Forelimb muscle (tissue), 1 donor: ENCODE measurements at regions not wholly inside any gene's neighbourhood (a gene's known extent, or its start where the extent isn't known, plus 50 kb on each side); places are given as distances from the start of the nearest gene placed in this dataset.

Source experiments
- DNase-seq: peaks from one replicate; pipeline ENCODE4 v3.0.0-alpha.2; 2013; ENCODE audit warnings: low read depth

DNA sequence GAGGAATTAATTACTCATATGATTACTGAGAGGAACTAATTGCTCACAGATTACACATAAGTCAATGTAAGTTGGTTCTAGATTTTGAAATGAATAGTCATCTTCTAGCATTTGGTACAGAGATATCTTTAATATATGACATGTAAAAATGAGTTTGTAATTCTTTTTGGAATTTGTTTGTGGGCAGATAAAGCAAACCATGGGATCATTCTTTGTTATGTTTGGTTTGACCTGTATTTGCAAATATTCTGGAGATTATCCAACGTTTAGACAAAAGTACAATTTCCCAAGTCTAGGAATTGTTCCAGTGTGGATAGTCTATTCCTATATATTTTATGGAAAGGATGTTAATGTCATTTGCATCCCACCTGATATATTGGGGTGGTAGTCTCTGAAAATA, 309.6 kb upstream of the EDNRB start:
- DNase-seq, result no peak

DNA sequence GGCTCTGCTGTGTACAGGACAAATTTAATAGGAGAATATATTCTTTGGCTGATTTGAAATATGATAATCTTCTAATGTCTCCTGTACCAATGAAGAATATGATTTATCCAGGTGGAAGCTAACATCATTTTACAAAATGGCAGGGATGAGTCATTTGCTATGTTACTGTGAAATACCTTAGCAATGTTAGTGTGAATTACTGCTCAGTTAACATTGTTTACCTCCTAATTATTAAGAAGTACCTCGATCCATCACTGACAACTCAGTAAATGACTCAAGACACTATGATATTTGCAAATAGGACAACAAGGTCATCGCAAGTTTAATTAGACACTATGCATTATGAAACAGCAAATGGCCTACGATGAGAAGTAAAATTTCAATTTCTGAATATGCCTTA, 309.1 kb upstream of the EDNRB start:
- DNase-seq, result no peak

DNA sequence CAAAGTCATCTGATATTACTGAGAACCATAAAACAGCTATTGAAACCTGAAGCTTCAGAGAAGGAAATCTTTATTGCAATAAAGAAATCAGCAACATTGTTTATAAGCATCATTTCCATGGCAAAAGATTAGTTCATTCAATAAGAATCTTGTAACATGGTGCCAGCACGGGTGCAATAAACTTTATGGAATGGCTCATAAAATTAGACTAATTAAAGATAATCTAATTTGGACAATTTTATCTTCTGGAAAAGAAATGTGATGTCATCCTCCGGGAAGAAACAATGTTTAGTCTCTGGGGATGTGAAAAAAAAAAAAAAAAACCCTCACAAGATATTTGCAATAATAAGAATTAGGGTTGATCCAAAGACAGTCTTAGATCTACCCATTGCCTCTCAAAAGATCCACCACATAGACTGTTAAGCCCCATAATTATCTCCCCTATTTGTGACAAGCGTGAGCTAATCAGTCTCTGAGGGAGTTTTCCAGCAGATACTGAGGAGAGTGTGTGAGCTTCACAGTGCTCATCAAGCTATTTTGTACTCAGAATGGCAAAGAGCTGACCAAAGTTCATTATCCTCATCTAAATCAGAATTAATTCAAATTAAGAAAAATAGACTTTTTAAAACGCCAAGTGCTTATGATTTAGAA, 297.0 kb upstream of the EDNRB start:
- DNase-seq, result no peak

DNA sequence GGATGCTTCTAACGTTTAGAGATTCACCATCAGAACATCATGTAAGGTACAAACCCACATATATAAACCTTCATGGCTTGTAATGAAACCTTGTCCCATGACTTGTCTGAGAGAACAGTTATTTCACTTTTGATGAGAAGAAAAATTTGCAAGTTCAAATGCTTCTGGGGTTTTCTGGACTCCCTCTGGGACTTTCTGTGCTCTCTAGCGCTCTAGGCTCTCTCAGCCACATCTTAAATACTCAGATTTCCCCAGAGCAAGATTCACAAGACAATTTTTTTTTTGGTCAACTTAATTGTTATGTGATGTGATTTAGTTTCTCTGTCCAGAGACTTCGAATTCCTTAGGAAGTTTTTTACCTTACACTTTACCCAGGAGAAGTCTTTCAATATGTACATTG, 282.8 kb upstream of the EDNRB start:
- no peak for DNase-seq

DNA sequence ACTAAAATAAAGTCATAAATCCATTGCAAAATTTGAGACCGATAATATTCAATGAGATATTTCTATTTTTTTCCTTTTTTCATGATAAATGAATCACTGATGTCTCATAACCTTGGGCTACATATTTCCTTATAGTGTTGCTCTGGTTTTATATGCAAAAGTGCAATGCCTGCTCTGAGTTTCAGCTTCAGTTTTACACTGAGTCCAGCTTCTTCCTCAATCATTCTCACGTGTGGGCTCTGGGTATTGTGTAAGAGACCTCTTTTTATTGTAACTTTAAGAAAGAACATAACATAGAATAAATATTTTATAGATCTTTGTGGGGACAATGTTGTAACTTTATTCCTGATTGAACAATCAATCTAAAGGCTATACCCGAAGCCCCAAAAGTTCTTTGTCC, 280.2 kb upstream of the EDNRB start:
- DNase-seq, result no peak

DNA sequence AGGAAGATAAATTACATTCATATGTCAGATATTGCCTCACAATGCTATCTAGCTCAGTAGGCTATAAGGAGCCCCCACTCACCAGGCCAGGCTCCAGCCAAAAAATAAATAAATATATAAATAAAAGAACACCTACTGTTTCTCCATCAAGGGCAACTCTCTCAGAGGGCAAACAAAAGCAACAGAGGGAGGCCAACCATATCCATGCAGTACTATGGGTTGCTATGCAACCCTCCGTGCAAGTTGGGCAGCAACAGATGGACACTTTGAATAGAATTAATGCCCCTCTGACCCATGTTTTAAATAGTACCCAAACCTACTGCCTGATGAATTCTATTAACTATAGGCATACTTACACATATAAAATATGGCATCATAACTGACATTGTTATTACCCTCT, 279.8 kb upstream of the EDNRB start:
- DNase-seq, result no peak

DNA sequence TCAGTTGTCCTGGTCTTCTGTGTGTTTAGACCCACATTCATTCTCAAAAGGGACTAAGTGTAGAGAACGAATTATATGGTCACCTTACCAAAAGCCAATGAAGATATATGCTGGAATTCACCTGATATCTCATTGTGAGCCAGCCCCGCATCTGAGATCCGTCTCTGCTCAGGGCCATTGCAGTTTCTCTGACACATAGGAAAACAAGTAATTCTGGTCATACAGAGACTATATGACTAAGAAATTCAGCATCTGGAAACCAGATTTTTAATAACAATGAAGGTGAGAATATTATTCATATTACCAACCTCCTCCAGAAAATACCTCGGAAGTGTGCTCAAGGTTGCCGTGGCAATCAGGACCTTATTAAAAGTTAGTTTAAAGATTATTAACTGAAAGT, 278.6 kb upstream of the EDNRB start:
- no peak for DNase-seq

DNA sequence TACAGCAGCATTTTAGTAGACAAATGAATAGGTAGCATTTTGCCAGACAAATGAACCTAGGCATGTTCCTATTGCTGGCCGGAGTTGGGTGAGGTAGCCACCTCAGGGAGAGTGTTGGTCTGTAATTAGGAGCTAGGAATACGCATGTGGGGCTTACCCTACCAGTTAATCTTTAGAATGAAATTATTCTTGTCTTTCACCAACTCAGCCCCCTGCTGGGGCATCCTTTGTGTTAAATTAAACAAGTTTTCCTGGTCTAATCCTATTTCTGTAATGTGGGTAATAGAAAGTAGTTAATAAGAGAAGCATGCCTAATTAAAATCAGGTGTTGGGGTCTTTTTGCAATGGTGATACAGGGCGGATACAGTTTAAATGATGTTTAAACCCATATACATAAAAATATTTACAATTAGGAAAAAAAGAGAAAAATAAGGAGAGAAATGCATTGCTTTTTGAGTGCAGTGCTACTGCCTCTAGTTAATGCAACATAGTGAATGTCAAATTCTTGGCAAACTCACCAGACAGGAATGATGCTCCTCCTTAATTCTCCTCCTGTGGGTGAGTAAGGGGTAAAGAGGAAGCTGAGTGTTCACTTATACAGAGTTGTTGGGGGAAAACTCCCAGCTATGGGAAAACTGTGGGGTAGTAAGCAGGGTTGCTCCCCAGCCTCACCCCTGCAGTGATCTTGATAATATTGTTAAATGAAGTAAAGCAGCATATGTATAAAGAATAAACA, 276.4 kb upstream of the EDNRB start:
- no peak for DNase-seq

DNA sequence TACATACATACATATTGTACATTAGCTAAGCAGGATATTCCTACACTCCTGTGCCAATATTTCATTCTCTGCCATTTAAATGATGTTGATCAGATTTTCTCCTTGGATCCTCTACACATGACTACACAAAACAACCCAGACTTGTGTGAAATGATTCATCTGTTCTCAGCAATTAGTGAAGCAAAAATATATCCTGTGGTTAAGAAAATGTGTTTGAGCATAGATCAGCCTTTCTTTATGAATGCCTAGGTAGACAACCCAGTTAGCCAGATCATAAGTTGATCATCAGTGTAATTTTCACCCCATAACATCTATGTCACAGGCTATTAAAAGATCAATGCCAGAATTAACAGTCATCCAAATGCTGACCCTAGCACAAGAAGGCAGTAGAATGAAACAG, 275.2 kb upstream of the EDNRB start:
- no peak for DNase-seq

DNA sequence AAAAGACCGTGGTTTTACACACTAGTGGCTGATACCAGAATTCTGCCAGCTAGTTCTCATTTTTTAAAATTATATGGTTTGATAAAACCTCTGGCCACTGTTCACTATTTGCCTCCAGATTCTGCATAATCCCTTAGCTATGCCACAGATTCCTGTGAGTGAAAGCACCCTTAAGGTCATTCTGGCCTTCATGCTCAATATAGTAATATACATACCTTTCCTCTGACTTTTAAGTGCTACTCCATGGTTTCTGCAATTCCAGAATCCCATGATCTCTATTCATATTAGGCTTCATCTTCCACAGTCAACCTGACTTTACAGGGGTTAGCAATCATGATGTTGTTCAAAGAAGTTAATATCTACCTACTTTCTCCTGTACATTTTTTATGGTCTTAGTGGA, 274.1 kb upstream of the EDNRB start:
- no peak for DNase-seq

DNA sequence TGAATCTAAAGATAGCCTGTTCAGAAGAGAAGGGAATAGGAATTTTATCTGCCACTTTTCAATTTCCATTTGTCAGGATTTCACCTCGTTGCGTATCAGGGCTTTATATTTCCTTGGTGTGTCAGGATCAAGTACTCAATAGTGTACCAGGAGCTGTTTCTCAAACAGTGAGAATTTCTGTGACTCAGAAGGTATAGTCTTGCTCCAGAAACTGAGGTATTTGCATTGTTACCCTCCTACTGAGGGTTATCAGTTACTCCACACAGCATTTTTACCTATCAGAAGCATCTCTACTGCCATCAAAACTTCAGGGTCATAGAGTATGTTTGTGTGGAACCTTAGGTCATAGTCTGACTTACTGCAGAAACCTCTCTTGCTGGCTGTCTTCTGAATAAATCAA, 271.7 kb upstream of the EDNRB start:
- DNase-seq, result no peak

DNA sequence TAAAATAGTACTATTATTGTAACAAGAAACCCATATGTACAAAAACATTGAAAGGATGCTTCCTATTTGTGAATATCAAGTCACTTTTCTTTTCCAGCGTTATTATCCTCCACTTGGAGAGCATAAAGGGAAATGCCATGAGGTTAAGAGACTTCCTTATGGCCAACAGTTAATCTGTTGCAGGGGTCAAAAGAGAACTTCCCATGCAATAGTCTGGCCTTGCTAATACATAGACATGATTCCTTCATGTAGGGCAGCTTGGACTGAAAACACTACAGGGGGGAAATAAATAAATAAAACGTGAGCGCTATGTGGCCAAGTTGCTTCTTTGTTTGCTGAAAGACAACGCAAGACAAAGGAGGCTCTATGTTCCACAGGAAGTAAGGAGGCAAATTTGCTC, 269.1 kb upstream of the EDNRB start:
- no peak for DNase-seq

DNA sequence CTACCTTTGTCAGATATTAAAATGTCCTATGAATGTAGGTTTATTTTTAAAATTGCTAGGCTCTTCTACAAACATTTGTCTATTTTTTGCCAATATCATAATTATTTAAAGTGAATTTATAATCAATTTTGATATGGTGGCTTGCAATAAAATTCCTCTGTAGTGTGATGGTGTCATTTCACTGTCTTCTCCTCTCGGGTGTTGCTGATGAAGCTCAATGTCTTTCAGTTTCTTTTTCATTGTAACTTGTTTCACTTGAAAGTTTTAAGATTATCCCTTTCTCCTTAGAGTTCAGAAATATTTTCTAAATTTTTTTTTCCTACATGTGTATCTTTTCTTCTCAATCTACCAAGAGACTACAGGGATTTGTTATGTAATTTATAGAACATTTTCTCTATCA, 267.1 kb upstream of the EDNRB start:
- DNase-seq, result no peak

DNA sequence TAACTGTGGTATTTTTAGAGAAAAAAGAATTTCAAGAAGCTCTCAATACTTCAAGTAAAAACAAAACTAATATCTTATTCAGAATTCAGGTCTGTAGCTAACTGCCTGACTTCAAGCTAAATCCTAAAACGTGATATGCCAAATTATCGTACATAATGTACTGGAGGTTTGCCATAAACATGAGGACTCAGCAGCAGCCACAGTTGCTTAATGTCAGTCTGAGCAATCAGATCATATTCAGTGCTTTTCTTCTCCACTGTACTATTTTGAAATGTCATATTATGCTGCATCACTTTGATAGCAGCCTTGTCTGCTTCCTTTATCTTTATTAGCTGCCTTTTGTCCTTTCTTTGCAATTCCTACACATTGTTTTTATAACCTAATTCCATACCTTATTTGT, 265.1 kb upstream of the EDNRB start:
- DNase-seq, result no peak

DNA sequence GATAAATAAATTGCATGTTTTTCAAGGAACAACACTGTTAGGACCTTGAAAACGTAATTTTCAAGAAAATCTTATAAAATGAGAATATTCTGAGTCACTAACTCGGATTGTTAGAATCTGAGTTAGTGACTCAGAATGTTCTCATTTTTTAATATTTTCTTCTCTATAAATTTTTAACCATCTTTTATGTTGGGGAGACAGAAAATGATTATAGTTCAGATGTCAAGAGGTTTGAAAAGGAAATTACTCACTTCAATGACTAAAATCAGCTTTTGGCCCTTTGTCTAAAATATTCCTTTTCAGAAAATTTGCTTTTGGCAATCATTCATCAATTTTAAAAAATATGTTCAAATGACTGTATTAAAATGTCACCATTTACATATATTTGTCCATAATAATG, 264.2 kb upstream of the EDNRB start:
- DNase-seq, result no peak

DNA sequence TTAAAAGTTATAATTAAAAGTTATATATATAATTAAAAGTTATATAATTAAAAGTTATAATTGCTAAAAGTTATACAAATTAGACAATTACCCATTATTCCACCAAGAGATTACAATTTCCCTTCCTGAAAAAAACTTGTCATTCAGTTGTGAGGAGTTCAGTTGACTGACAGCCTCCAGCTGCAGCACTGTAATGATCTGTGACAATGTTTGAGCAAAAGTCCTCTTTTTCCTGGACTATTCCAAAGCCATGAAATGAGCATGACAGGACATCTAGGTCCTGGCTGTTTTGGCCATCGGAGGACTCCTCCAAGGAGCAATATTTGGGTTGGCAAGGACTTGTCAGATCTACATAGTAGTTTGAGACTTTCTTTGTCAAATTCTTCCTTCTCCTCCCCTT, 258.7 kb upstream of the EDNRB start:
- no peak for DNase-seq

DNA sequence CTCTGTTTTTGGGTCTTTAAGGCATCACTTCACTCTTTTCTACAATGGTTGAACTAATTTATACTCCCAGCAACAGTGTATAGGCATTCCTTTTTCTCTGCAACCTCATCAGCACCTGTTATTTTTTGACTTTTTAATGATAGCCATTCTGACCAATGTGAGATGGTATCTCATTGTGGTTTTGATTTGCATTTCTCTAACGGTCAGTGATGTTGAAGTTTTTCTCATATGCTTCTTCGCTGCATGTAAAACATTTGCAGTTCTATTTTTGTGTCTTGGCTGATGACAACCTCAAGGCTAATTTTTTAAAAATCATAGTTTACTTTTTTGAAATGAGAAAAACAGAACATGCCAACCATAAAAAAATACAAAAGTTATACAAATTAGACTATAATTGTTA, 258.2 kb upstream of the EDNRB start:
- no peak for DNase-seq

DNA sequence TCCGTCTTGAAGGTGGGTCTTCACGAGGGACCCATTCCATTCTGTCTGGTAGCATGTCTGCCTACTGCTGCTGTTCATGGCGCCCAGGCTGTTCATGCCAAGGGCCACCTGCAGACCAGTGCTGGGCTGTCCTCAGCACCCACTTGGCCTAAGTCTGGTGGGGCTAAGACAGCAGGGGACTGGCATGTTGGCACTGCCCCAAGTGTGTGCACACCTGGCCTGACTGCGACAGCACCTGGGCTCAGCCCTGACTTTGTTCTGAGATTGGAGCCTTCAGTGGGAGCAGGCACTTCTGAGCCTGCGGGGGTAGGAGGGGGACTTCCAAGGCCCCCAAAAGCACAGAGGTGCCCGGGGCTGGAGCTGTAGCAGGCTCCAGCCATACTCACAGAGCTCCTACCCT, 250.8 kb upstream of the EDNRB start:
- DNase-seq, result no peak

DNA sequence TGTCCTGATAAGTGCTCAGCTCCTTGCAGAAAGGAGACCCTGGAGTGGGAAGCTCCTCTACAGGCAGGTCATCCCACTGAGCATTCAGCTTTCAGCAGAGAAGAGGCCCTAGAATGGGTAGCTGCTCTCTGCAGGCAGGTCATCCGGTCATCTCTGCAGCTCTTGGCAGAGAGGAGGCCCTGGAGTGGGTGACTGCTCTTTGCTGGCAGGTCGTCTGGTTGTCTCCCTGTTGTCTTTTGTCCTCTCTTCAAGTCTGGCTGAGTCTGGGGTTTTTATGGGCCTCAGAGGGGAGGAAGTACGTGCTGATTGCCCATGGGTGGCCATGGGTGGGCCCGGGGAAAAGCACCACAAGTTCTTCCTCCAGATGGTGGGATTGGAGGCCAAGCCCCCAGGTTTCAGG, 250.3 kb upstream of the EDNRB start:
- no peak for DNase-seq

DNA sequence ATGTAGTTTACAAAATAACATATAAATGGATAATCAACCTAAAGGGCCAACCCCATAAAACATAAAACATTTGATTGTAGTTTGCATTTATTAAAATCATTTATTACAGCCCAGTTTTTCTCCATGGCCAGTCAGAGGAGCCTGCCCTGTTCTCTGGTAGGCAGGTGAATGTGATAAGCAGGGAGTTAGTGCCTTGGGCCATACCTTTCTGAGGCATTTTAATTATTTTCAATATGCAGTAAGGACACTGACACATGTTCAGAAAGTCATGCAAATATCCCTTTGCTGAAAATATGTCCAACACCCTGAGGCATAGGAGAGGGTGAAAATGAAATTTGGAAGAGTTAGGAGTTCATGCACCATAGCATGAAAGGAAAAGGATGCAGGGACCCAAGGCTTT, 242.6 kb upstream of the EDNRB start:
- no peak for DNase-seq

DNA sequence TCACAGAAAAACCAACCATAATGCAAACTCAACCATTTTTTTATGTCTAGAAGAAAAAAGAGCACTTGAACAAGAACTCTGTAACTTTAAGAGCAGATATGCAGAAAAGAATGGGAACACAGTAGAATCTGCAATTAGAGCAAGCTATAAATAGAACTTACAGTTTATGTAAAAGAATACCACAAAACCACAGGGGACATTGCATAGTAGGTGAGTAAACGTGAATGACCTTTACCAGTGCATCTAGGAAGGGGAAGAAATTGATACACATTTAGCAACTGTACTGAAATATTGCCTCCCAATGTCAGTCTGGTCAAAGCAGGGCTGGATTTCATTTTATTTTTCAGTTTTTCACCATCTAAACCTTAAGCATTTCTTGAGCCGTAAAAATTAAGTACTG, 242.2 kb upstream of the EDNRB start:
- no peak for DNase-seq

DNA sequence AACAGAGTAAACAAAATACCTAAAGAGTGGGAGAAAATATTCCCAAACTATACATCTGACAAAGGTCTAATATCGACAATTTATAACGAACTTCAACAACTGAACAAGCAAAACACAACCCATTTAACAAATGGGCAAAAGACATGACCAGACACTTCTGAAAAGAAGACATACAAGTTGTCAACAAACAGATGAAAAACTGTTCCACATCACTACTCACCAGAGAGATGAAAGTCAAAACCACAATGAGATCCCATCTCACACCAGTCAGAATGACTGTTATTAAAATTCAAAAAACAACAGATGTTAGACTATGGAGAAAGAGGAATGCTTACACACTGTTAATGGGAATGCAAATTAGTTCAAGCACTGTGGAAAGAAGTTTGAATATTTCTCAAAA, 233.8 kb upstream of the EDNRB start:
- no peak for DNase-seq

DNA sequence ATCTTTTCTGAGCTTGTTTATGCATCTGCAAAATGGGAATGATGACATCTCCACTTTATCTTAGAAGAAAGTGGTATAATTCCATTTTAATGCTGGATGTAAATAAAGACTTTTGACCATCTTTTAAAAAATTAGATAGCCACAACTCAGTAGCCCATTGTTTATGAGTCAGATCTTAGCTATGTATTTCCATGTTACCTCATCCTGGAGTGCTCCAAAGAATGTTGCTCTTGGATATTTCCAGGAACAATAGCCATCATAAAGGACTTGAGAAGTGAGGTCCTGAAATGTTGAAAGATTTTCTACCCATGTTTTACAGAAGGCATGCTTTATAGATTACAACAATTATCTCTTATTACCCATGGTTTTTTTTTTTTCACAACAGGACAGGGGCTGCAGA, 229.3 kb upstream of the EDNRB start:
- DNase-seq, result no peak

DNA sequence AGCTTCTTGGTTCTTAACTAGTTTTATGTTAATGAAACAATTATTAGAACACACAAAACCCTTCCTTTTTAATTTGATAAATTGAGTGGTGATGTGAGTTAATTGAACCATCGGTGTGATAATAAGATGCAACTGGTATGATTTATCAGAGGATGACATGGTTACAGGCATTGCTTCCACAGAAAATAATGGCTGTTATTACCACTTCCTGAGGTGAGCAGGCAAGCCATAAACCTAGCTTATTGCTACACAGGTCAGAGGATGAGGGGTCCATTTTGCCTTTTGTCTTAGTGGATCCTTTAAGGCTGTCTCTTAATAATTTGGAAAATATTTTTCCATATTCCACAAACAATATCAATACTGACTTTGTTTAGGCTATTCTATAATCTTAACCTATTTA, 226.6 kb upstream of the EDNRB start:
- DNase-seq, result no peak
